ENCODE measurements at regions not wholly inside any gene's neighbourhood (a gene's known extent, or its start where the extent isn't known, plus 50 kb on each side); places are given as distances from the start of the nearest gene placed in this dataset.

DNA sequence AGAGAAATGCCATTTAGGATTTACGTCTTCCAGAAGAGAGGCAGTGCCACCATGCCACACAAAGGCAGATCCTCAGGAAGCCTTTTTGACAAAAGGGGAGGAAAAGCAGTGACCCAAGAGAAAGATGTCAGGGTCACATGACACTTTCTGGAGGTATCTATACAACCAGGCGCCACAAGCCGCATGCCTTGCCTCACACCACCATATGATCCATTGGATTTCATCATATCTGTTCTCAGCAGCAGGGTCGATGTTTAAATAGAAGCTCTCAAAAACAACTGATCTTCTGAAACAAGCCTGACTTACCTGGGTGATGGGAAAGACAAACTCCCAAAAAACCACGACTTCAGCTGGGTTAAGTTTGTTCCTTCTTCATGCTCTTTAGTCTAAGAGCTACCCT is 52.5 kb upstream of the UNC5B start:
- Mint-ChIP-seq H3K4me3 (no peak overlapping the region), H3K27ac (no peak overlapping the region), H3K27me3 (peaks cover 4% of the 10 kb centered on the region), H3K4me1 (peaks cover 7% of the 10 kb centered on the region), H3K36me3 (no peaks in the 10 kb centered on the region), H3K9me3 (no peaks in the 10 kb centered on the region)
- POLR2A ChIA-PET = no interaction called here
- ATAC-seq (ENCODE audit: low read depth) (no peak), DNase-seq (no peak)

DNA sequence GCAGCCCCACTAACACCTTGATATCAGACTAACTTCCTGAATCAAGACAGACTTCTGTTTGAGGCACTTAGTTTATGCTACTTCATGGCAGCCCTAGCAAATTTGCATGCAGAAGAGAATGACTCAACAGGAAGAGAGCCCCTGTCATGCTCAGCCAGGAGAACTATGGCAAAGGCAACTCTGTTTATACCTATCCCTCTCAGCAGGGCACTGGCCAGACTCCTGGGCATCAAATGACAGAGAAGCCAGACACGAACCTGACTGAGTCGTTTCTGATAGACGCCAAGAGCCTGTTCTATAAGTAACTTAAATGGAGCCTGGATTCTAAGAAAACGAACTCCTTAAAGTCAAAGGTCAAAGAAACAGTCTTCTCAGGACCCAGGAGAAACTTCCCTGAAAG is 50.9 kb upstream of the UNC5B start:
- no peak overlapping the region for H3K27ac Mint-ChIP-seq
- POLR2A ChIA-PET = no interaction called here
- DNase-seq = no peak
- ATAC-seq (ENCODE audit: low read depth) = peak; percentile 70
- no peak overlapping the region for H3K4me3 Mint-ChIP-seq
- peaks cover 7% of the 10 kb centered on the region for H3K4me1 Mint-ChIP-seq
- H3K9me3 Mint-ChIP-seq = no peaks in the 10 kb centered on the region
- no peaks in the 10 kb centered on the region for H3K36me3 Mint-ChIP-seq
- H3K27me3 Mint-ChIP-seq = peaks cover 4% of the 10 kb centered on the region

Measured in activated naive CD8-positive, alpha-beta T cell treated with anti-CD3 and anti-CD28 coated beads, Interleukin-2, amount 10 ng/mL, durations not matched to agents 7 days and 5 days (primary cell).